Prostate gland (tissue), 2 donors: ENCODE measurements at regions not wholly inside any gene's neighbourhood (a gene's known extent, or its start where the extent isn't known, plus 50 kb on each side); places are given as distances from the start of the nearest gene placed in this dataset.

Source experiments
- DNase-seq: peaks from one replicate; pipeline ENCODE4 v3.0.0-alpha.2; 2019; ENCODE audit warnings: low spot score
- H3K27ac ChIP-seq, 2 donors: fragments of 200-600 bp; sonication (generic); 2 replicates each; pipeline ENCODE4 v1.5.1; 2017 to 2019
- H3K27me3 ChIP-seq: fragments of 200-600 bp; sonication (generic); replicated peaks from 2 replicates; pipeline ENCODE4 v1.5.1; 2019; ENCODE audit not compliant: insufficient read depth
- H3K36me3 ChIP-seq, 2 donors: fragments of 200-600 bp; sonication (generic); 1 replicate in 1 of 2; 2 replicates in 1 of 2; pipeline versions ENCODE4 v1.5.1 to v1.8.1; 2017 to 2019
- H3K4me1 ChIP-seq: fragments of 200-600 bp; sonication (generic); replicated peaks from 2 replicates; pipeline ENCODE4 v1.5.1; 2019
- H3K4me3 ChIP-seq, 2 donors: fragments of 200-600 bp; sonication (generic); 2 replicates each; pipeline ENCODE4 v1.5.1; 2017 to 2019
- H3K9me3 ChIP-seq: fragments of 200-600 bp; sonication (generic); 2 replicates; pipeline ENCODE4 v1.5.1; 2017
- CTCF ChIP-seq, 4 experiments: fragments of 200-600 bp in 2 of 4; fragments of 450-650 bp in 2 of 4; sonication (generic) in 2 of 4; IDR thresholded peaks; 1 replicate in 3 of 4; 2 replicates in 1 of 4; pipeline ENCODE4 v1.5.1; 2016 to 2019; ENCODE audit warnings: antibody characterized with exemption in 4 of 4, mild to moderate bottlenecking in 2 of 4, moderate library complexity in 2 of 4
- POLR2A ChIP-seq: fragments of 450-650 bp; IDR thresholded peaks from one replicate; pipeline ENCODE4 v1.6.1; 2016; ENCODE audit warnings: antibody characterized with exemption, mild to moderate bottlenecking
- POLR2AphosphoS5 ChIP-seq: sonication (generic); formaldehyde crosslinking; IDR thresholded peaks from one replicate; pipeline ENCODE4 v1.6.1; 2017; ENCODE audit warnings: antibody characterized with exemption
- WGBS: methylation state at CpG from one replicate; pipeline ENCODE4 v1.1.5; 2018; 5-methylcytosine and 5-hydroxymethylcytosine counted together
- intact Hi-C: fragments of 100-400 bp; cut with DNase I; formaldehyde crosslinking; loops from one replicate; pipeline ENCODE4 v1.14.2; 2022

- H3K27me3 ChIP-seq: no peaks in the 10 kb centered on the region
- no peak overlapping the region for H3K4me3 ChIP-seq
- TF ChIP-seq POLR2A (no peak), POLR2AphosphoS5 (no peak), CTCF (IDR thresholded peaks at IDR 0.05) (no peak)
- no peak for DNase-seq
- H3K36me3 ChIP-seq: no peaks in the 10 kb centered on the region
- H3K27ac ChIP-seq: no peak overlapping the region
- 94% methylated on average over 9 of the region's 9 CpGs for WGBS
- no peaks in the 10 kb centered on the region for H3K4me1 ChIP-seq
- intact Hi-C loops: no loop called here
- H3K9me3 ChIP-seq: no peaks in the 10 kb centered on the region
These were observed 92.1 kb upstream of the AJAP1 start for GRCh38 chr1:4562321-4562720.

GRCh38 chr1:4563586-4563985 is 90.8 kb upstream of the AJAP1 start:
- Histone ChIP-seq H3K36me3 (no peaks in the 10 kb centered on the region), H3K9me3 (no peaks in the 10 kb centered on the region), H3K27me3 (peaks cover 4% of the 10 kb centered on the region), H3K4me3 (no peak overlapping the region), H3K27ac (no peak overlapping the region), H3K4me1 (no peaks in the 10 kb centered on the region)
- no peak for TF ChIP-seq POLR2A
- TF ChIP-seq POLR2AphosphoS5: no peak
- TF ChIP-seq CTCF (IDR thresholded peaks at IDR 0.05): no peak
- intact Hi-C loops: no loop called here
- WGBS: 69% methylated on average over 4 of the region's 4 CpGs
- DNase-seq: no peak

- H3K9me3 ChIP-seq: no peaks in the 10 kb centered on the region
- H3K4me3 ChIP-seq: no peak overlapping the region
- no peak for DNase-seq
- H3K27ac ChIP-seq: no peak overlapping the region
- TF ChIP-seq POLR2AphosphoS5 (no peak), CTCF (IDR thresholded peaks at IDR 0.05) (no peak), POLR2A (no peak)
- H3K36me3 ChIP-seq: no peaks in the 10 kb centered on the region
- intact Hi-C loops: no loop called here
- H3K4me1 ChIP-seq: no peaks in the 10 kb centered on the region
- 29% methylated on average over 10 of the region's 10 CpGs for WGBS
- H3K27me3 ChIP-seq: peaks cover 4% of the 10 kb centered on the region
These were observed 90.4 kb upstream of the AJAP1 start for GRCh38 chr1:4564051-4564450.

- intact Hi-C loops: no loop called here
- Histone ChIP-seq H3K27ac (no peak overlapping the region), H3K27me3 (peaks cover 4% of the 10 kb centered on the region), H3K36me3 (no peaks in the 10 kb centered on the region), H3K9me3 (no peaks in the 10 kb centered on the region), H3K4me3 (no peak overlapping the region), H3K4me1 (no peaks in the 10 kb centered on the region)
- TF ChIP-seq POLR2AphosphoS5: no peak
- TF ChIP-seq POLR2A: no peak
- no peak for TF ChIP-seq CTCF (IDR thresholded peaks at IDR 0.05)
- no peak for DNase-seq
- WGBS: 70% methylated on average over 3 of the region's 3 CpGs
These were observed 89.2 kb upstream of the AJAP1 start for GRCh38 chr1:4565166-4565565.

GRCh38 chr1:4565801-4566449 is 88.5 kb upstream of the AJAP1 start:
- no peak for DNase-seq
- no peaks in the 10 kb centered on the region for H3K9me3 ChIP-seq
- peaks cover 4% of the 10 kb centered on the region for H3K27me3 ChIP-seq
- TF ChIP-seq POLR2A: no peak
- TF ChIP-seq CTCF (IDR thresholded peaks at IDR 0.05): no peak
- TF ChIP-seq POLR2AphosphoS5: no peak
- intact Hi-C loops: no loop called here
- no peak overlapping the region for H3K4me3 ChIP-seq
- no peaks in the 10 kb centered on the region for H3K36me3 ChIP-seq
- WGBS: 69% methylated on average over 12 of the region's 12 CpGs
- no peak overlapping the region for H3K27ac ChIP-seq
- no peaks in the 10 kb centered on the region for H3K4me1 ChIP-seq
